Small intestine (tissue), 7 donors: ENCODE measurements at regions not wholly inside any gene's neighbourhood (a gene's known extent, or its start where the extent isn't known, plus 50 kb on each side); places are given as distances from the start of the nearest gene placed in this dataset.
A peak's percentile ranks its signal among the peaks of the same experiment; 100 is the strongest.

Experiments
- DNase-seq, 2 donors: peaks; one replicate each; pipeline versions ENCODE4 v3.0.0 to v3.0.0-alpha.2; 2013
- FAIRE-seq: peaks from 2 replicates; lab custom pipeline; 2012; peaks lifted over from hg19 to GRCh38; lab: Jason Lieb, UNC
- H3K27ac ChIP-seq, 3 donors: one replicate each; pipeline ENCODE4 v1.5.1; 2013; ENCODE audit warnings: low read length in 2 of 3, mild to moderate bottlenecking in 2 of 3, control low read depth in 1 of 3, inconsistent platforms in 1 of 3, low read depth in 1 of 3, moderate library complexity in 1 of 3
- H3K27me3 ChIP-seq, 3 donors: one replicate each; pipeline ENCODE4 v1.6.1; 2013; ENCODE audit warnings: low read length in 3 of 3, inconsistent platforms in 1 of 3; ENCODE audit not compliant: control insufficient read depth in 3 of 3, insufficient read depth in 3 of 3
- H3K36me3 ChIP-seq, 3 donors: one replicate each; pipeline ENCODE4 v1.6.1; 2013; ENCODE audit warnings: low read length in 3 of 3, inconsistent platforms in 1 of 3, low read depth in 1 of 3, mild to moderate bottlenecking in 1 of 3, moderate library complexity in 1 of 3; ENCODE audit not compliant: control insufficient read depth in 3 of 3, insufficient read depth in 2 of 3
- H3K4me1 ChIP-seq, 3 donors: one replicate each; pipeline ENCODE4 v1.6.1; 2013; ENCODE audit warnings: low read length in 2 of 3, inconsistent platforms in 1 of 3, low read depth in 1 of 3, mild to moderate bottlenecking in 1 of 3, moderate library complexity in 1 of 3; ENCODE audit not compliant: control insufficient read depth in 3 of 3, insufficient read depth in 2 of 3
- H3K4me3 ChIP-seq, 3 donors: one replicate each; pipeline ENCODE4 v1.5.1; 2013; ENCODE audit warnings: low read length in 3 of 3, control low read depth in 1 of 3, inconsistent platforms in 1 of 3, low read depth in 1 of 3, mild to moderate bottlenecking in 1 of 3, moderate library complexity in 1 of 3
- H3K9me3 ChIP-seq, 2 donors: one replicate each; pipeline ENCODE4 v1.6.1; 2013; ENCODE audit warnings: low read depth in 1 of 2, low read length in 1 of 2; ENCODE audit not compliant: control insufficient read depth in 2 of 2, insufficient read depth in 1 of 2
- WGBS, 3 donors: extraction: QIAGEN DNeasy Blood & Tissue Kit; methylation state at CpG; one replicate each; pipeline ENCODE4 v1.1.7; 2013; 5-methylcytosine and 5-hydroxymethylcytosine counted together
- donor health status: healthy with polysubstance abuse.
- donor health status: control.
- donor health status: control.
- donor health status: Bipolar disorder and iron deficiency.
- donor health status: healthy.

- no peak for DNase-seq
- FAIRE-seq = no peak
- no peaks in the 10 kb centered on the region for H3K27me3 ChIP-seq
- no peaks in the 10 kb centered on the region for H3K9me3 ChIP-seq
- H3K4me3 ChIP-seq = no peak overlapping the region
- 35 to 46% (median 38%) methylated on average over 1 of the region's 1 CpG for WGBS, 3 donors
- H3K4me1 ChIP-seq = no peaks in the 10 kb centered on the region
- H3K36me3 ChIP-seq = no peaks in the 10 kb centered on the region
- H3K27ac ChIP-seq = no peak overlapping the region
Measured at GRCh38 chr17:55642741-55643140, 79.9 kb downstream of the TMEM100 start.

- no peaks in the 10 kb centered on the region for H3K9me3 ChIP-seq
- H3K27ac ChIP-seq = no peak overlapping the region
- WGBS, 3 donors = 22 to 35% (median 31%) methylated on average over 3 of the region's 3 CpGs
- FAIRE-seq = no peak
- no peaks in the 10 kb centered on the region for H3K4me1 ChIP-seq
- peak; percentile 35 for DNase-seq
- no peaks in the 10 kb centered on the region for H3K36me3 ChIP-seq
- H3K27me3 ChIP-seq = no peaks in the 10 kb centered on the region
- no peak overlapping the region for H3K4me3 ChIP-seq
Measured at GRCh38 chr17:55641676-55642081, 81.0 kb downstream of the TMEM100 start.

- DNase-seq (no peak), FAIRE-seq (no peak)
- 61 to 68% (median 66%) methylated on average over 4 of the region's 4 CpGs for WGBS, 3 donors
- Histone ChIP-seq H3K9me3 (no peaks in the 10 kb centered on the region), H3K36me3 (no peaks in the 10 kb centered on the region), H3K4me3 (no peak overlapping the region), H3K27me3 (no peaks in the 10 kb centered on the region), H3K4me1 (no peaks in the 10 kb centered on the region), H3K27ac (no peak overlapping the region)
Measured at GRCh38 chr17:55639096-55639495, 83.6 kb downstream of the TMEM100 start.

- DNase-seq = peak in 1 of 2 donors; percentile 5
- WGBS, 3 donors = 17 to 32% (median 28%) methylated on average over 5 of the region's 5 CpGs
Measured at GRCh38 chr17:55635253-55635914, 87.3 kb downstream of the TMEM100 start.

GRCh38 chr17:55634702-55635101 is 88.0 kb downstream of the TMEM100 start:
- Histone ChIP-seq H3K4me3 (no peak overlapping the region), H3K9me3 (no peaks in the 10 kb centered on the region), H3K36me3 (no peaks in the 10 kb centered on the region), H3K27ac (no peak overlapping the region), H3K4me1 (no peaks in the 10 kb centered on the region), H3K27me3 (no peaks in the 10 kb centered on the region)
- 78 to 86% (median 79%) methylated on average over 3 of the region's 3 CpGs for WGBS, 3 donors
- no peak for DNase-seq
- no peak for FAIRE-seq

More at GRCh38 chr17:55635253-55635914, 87.3 kb downstream of the TMEM100 start:
- no peak for FAIRE-seq
- H3K4me1 ChIP-seq = no peaks in the 10 kb centered on the region
- no peaks in the 10 kb centered on the region for H3K27me3 ChIP-seq
- no peaks in the 10 kb centered on the region for H3K36me3 ChIP-seq
- no peak overlapping the region for H3K4me3 ChIP-seq
- no peaks in the 10 kb centered on the region for H3K9me3 ChIP-seq
- H3K27ac ChIP-seq = no peak overlapping the region

GRCh38 chr17:55632893-55633292 is 89.8 kb downstream of the TMEM100 start:
- Histone ChIP-seq H3K36me3 (no peaks in the 10 kb centered on the region), H3K27ac (no peak overlapping the region)
- DNase-seq = no peak

GRCh38 chr17:55632236-55632635 is 90.4 kb downstream of the TMEM100 start:
- Histone ChIP-seq H3K4me1 (no peaks in the 10 kb centered on the region), H3K9me3 (no peaks in the 10 kb centered on the region), H3K36me3 (no peaks in the 10 kb centered on the region), H3K27ac (no peak overlapping the region), H3K27me3 (no peaks in the 10 kb centered on the region), H3K4me3 (no peak overlapping the region)
- FAIRE-seq = no peak
- DNase-seq = no peak
- WGBS, 3 donors = 59 to 78% (median 66%) methylated on average over 2 of the region's 2 CpGs

More at GRCh38 chr17:55632893-55633292, 89.8 kb downstream of the TMEM100 start:
- FAIRE-seq = no peak
- H3K27me3 ChIP-seq = no peaks in the 10 kb centered on the region
- no peaks in the 10 kb centered on the region for H3K9me3 ChIP-seq
- WGBS, 3 donors = 58 to 82% (median 65%) methylated on average over 2 of the region's 2 CpGs
- no peaks in the 10 kb centered on the region for H3K4me1 ChIP-seq
- no peak overlapping the region for H3K4me3 ChIP-seq

- DNase-seq (no peak), FAIRE-seq (no peak)
- Histone ChIP-seq H3K36me3 (no peaks in the 10 kb centered on the region), H3K27me3 (no peaks in the 10 kb centered on the region), H3K27ac (no peak overlapping the region), H3K4me1 (no peaks in the 10 kb centered on the region), H3K9me3 (no peaks in the 10 kb centered on the region), H3K4me3 (no peak overlapping the region)
- 76 to 84% (median 79%) methylated on average over 7 of the region's 7 CpGs for WGBS, 3 donors
Measured at GRCh38 chr17:55629995-55630394, 92.7 kb downstream of the TMEM100 start.

- peak overlapping the region in 1 of 3 donors; percentile 11 for H3K27ac ChIP-seq
- DNase-seq (no peak), FAIRE-seq (no peak)
- H3K4me1 ChIP-seq = peaks cover 0 to 3% (median 0%) of the 10 kb centered on the region in 3 donors
- H3K36me3 ChIP-seq = no peaks in the 10 kb centered on the region
- no peaks in the 10 kb centered on the region for H3K27me3 ChIP-seq
- H3K4me3 ChIP-seq = no peak overlapping the region
- no peaks in the 10 kb centered on the region for H3K9me3 ChIP-seq
Measured at GRCh38 chr17:55625521-55625920, 97.1 kb downstream of the TMEM100 start.
